ENCODE measurements at regions not wholly inside any gene's neighbourhood (a gene's known extent, or its start where the extent isn't known, plus 50 kb on each side); places are given as distances from the start of the nearest gene placed in this dataset.

GRCh38 chr13:78759704-78760103 lies 100.7 kb upstream of the OBI1 start:
- Histone ChIP-seq H3K27ac (ENCODE audit: low read depth, low read length) (no peak overlapping the region), H3K36me3 (ENCODE audit: control insufficient read depth in 2 of 3, insufficient read depth in 3 of 3, low read length in 3 of 3) (no peaks in the 10 kb centered on the region), H3K4me1 (ENCODE audit: control insufficient read depth in 2 of 2, insufficient read depth in 2 of 2, low read length in 2 of 2) (no peaks in the 10 kb centered on the region), H3K27me3 (ENCODE audit: control insufficient read depth in 2 of 2, insufficient read depth in 2 of 2, low read length in 2 of 2) (no peaks in the 10 kb centered on the region), H3K9me3 (ENCODE audit: control insufficient read depth in 2 of 3, low read length in 3 of 3) (no peaks in the 10 kb centered on the region), H3K4me3 (ENCODE audit: low read length) (no peak overlapping the region)
- H3K27ac Mint-ChIP-seq, result no peak overlapping the region
- no peaks in the 10 kb centered on the region for H3K9me3 Mint-ChIP-seq
- peaks cover 0 to 35% (median 6%) of the 10 kb centered on the region in 5 donors for H3K27me3 Mint-ChIP-seq
- CTCF ChIA-PET, result no interaction called here
- ATAC-seq (no peak), DNase-seq (no peak)
- H3K4me1 Mint-ChIP-seq, result no peaks in the 10 kb centered on the region
- H3K4me3 Mint-ChIP-seq, result no peak overlapping the region
- POLR2A ChIA-PET, result no interaction called here
- intact Hi-C loops (cut with micrococcal nuclease), result loop anchor here in 1 of 2 donors (5.0 kb wide), 1 partner anchor 622 kb away; no protein-coding TSS in a partner anchor
- H3K36me3 Mint-ChIP-seq, result no peaks in the 10 kb centered on the region

- Mint-ChIP-seq H3K4me3 (no peak overlapping the region), H3K27me3 (peaks cover 0 to 41% (median 11%) of the 10 kb centered on the region in 5 donors), H3K9me3 (no peaks in the 10 kb centered on the region), H3K4me1 (no peaks in the 10 kb centered on the region), H3K27ac (no peak overlapping the region), H3K36me3 (no peaks in the 10 kb centered on the region)
- ATAC-seq (no peak), DNase-seq (no peak)
- ChIA-PET CTCF (no interaction called here), POLR2A (no interaction called here)
- no peak overlapping the region for H3K4me3 ChIP-seq (ENCODE audit: low read length)
- no peaks in the 10 kb centered on the region for H3K27me3 ChIP-seq (ENCODE audit: control insufficient read depth in 2 of 2, insufficient read depth in 2 of 2, low read length in 2 of 2)
- H3K4me1 ChIP-seq (ENCODE audit: control insufficient read depth in 2 of 2, insufficient read depth in 2 of 2, low read length in 2 of 2), result no peaks in the 10 kb centered on the region
- H3K36me3 ChIP-seq (ENCODE audit: control insufficient read depth in 2 of 3, insufficient read depth in 3 of 3, low read length in 3 of 3), result no peaks in the 10 kb centered on the region
- H3K27ac ChIP-seq (ENCODE audit: low read depth, low read length), result no peak overlapping the region
- intact Hi-C loops (cut with micrococcal nuclease), result loop anchor here in 1 of 2 donors (5.0 kb wide), 1 partner anchor 621 kb away; no protein-coding TSS in a partner anchor
- no peaks in the 10 kb centered on the region for H3K9me3 ChIP-seq (ENCODE audit: control insufficient read depth in 2 of 3, low read length in 3 of 3)
Measured at GRCh38 chr13:78758549-78758948, 99.6 kb upstream of the OBI1 start.

GRCh38 chr13:78753435-78753834 lies 94.5 kb upstream of the OBI1 start:
- DNase-seq (no peak), ATAC-seq (no peak)
- H3K27me3 Mint-ChIP-seq, result peaks cover 0 to 49% (median 18%) of the 10 kb centered on the region in 5 donors
- ChIA-PET CTCF (no interaction called here), POLR2A (no interaction called here)
- H3K9me3 Mint-ChIP-seq, result peaks cover 0 to 2% (median 0%) of the 10 kb centered on the region in 11 donors
- Histone ChIP-seq H3K9me3 (ENCODE audit: control insufficient read depth in 2 of 3, low read length in 3 of 3) (no peaks in the 10 kb centered on the region), H3K36me3 (ENCODE audit: control insufficient read depth in 2 of 3, insufficient read depth in 3 of 3, low read length in 3 of 3) (no peaks in the 10 kb centered on the region), H3K4me3 (ENCODE audit: low read length) (no peak overlapping the region), H3K27me3 (ENCODE audit: control insufficient read depth in 2 of 2, insufficient read depth in 2 of 2, low read length in 2 of 2) (no peaks in the 10 kb centered on the region), H3K27ac (ENCODE audit: low read depth, low read length) (no peak overlapping the region), H3K4me1 (ENCODE audit: control insufficient read depth in 2 of 2, insufficient read depth in 2 of 2, low read length in 2 of 2) (no peaks in the 10 kb centered on the region)
- no peaks in the 10 kb centered on the region for H3K36me3 Mint-ChIP-seq
- no peaks in the 10 kb centered on the region for H3K4me1 Mint-ChIP-seq
- no peak overlapping the region for H3K27ac Mint-ChIP-seq
- H3K4me3 Mint-ChIP-seq, result no peak overlapping the region
- intact Hi-C loops (cut with micrococcal nuclease), result no loop called here

GRCh38 chr13:78750735-78751134 lies 91.8 kb upstream of the OBI1 start:
- ChIA-PET CTCF (interaction anchor here (0.6 kb wide), 1 partner anchor 1201 kb away, joined by 5 read pairs; no protein-coding TSS in a partner anchor), POLR2A (no interaction called here)
- ATAC-seq (no peak), DNase-seq (no peak)
- H3K27ac ChIP-seq (ENCODE audit: low read depth, low read length), result no peak overlapping the region
- Mint-ChIP-seq H3K9me3 (peaks cover 0 to 3% (median 0%) of the 10 kb centered on the region in 11 donors), H3K4me3 (no peak overlapping the region), H3K27ac (no peak overlapping the region), H3K36me3 (no peaks in the 10 kb centered on the region), H3K4me1 (no peaks in the 10 kb centered on the region), H3K27me3 (peaks cover 0 to 42% (median 13%) of the 10 kb centered on the region in 5 donors)
- no peaks in the 10 kb centered on the region for H3K9me3 ChIP-seq (ENCODE audit: control insufficient read depth in 2 of 3, low read length in 3 of 3)
- no peaks in the 10 kb centered on the region for H3K36me3 ChIP-seq (ENCODE audit: control insufficient read depth in 2 of 3, insufficient read depth in 3 of 3, low read length in 3 of 3)
- H3K27me3 ChIP-seq (ENCODE audit: control insufficient read depth in 2 of 2, insufficient read depth in 2 of 2, low read length in 2 of 2), result no peaks in the 10 kb centered on the region
- no peaks in the 10 kb centered on the region for H3K4me1 ChIP-seq (ENCODE audit: control insufficient read depth in 2 of 2, insufficient read depth in 2 of 2, low read length in 2 of 2)
- intact Hi-C loops (cut with micrococcal nuclease), result no loop called here
- H3K4me3 ChIP-seq (ENCODE audit: low read length), result no peak overlapping the region

- Mint-ChIP-seq H3K27ac (no peak overlapping the region), H3K27me3 (peaks cover 4 to 42% (median 24%) of the 10 kb centered on the region in 5 donors), H3K9me3 (peaks cover 0 to 3% (median 0%) of the 10 kb centered on the region in 11 donors), H3K36me3 (no peaks in the 10 kb centered on the region), H3K4me1 (no peaks in the 10 kb centered on the region), H3K4me3 (no peak overlapping the region)
- H3K36me3 ChIP-seq (ENCODE audit: control insufficient read depth in 2 of 3, insufficient read depth in 3 of 3, low read length in 3 of 3), result no peaks in the 10 kb centered on the region
- no peaks in the 10 kb centered on the region for H3K4me1 ChIP-seq (ENCODE audit: control insufficient read depth in 2 of 2, insufficient read depth in 2 of 2, low read length in 2 of 2)
- no peak overlapping the region for H3K27ac ChIP-seq (ENCODE audit: low read depth, low read length)
- ChIA-PET CTCF (no interaction called here), POLR2A (no interaction called here)
- H3K9me3 ChIP-seq (ENCODE audit: control insufficient read depth in 2 of 3, low read length in 3 of 3), result no peaks in the 10 kb centered on the region
- ATAC-seq (no peak), DNase-seq (no peak)
- no peak overlapping the region for H3K4me3 ChIP-seq (ENCODE audit: low read length)
- no peaks in the 10 kb centered on the region for H3K27me3 ChIP-seq (ENCODE audit: control insufficient read depth in 2 of 2, insufficient read depth in 2 of 2, low read length in 2 of 2)
- intact Hi-C loops (cut with micrococcal nuclease), result no loop called here
Measured at GRCh38 chr13:78743973-78744372, 85.0 kb upstream of the OBI1 start.

GRCh38 chr13:78742659-78743058 lies 83.7 kb upstream of the OBI1 start:
- Histone ChIP-seq H3K4me1 (ENCODE audit: control insufficient read depth in 2 of 2, insufficient read depth in 2 of 2, low read length in 2 of 2) (no peaks in the 10 kb centered on the region), H3K9me3 (ENCODE audit: control insufficient read depth in 2 of 3, low read length in 3 of 3) (no peaks in the 10 kb centered on the region), H3K36me3 (ENCODE audit: control insufficient read depth in 2 of 3, insufficient read depth in 3 of 3, low read length in 3 of 3) (no peaks in the 10 kb centered on the region), H3K4me3 (ENCODE audit: low read length) (no peak overlapping the region), H3K27me3 (ENCODE audit: control insufficient read depth in 2 of 2, insufficient read depth in 2 of 2, low read length in 2 of 2) (no peaks in the 10 kb centered on the region), H3K27ac (ENCODE audit: low read depth, low read length) (no peak overlapping the region)
- intact Hi-C loops (cut with micrococcal nuclease), result no loop called here
- Mint-ChIP-seq H3K27me3 (peaks cover 0 to 32% (median 21%) of the 10 kb centered on the region in 5 donors), H3K4me1 (no peaks in the 10 kb centered on the region), H3K4me3 (no peak overlapping the region), H3K36me3 (no peaks in the 10 kb centered on the region), H3K27ac (no peak overlapping the region), H3K9me3 (no peaks in the 10 kb centered on the region)
- ATAC-seq (no peak), DNase-seq (no peak)
- ChIA-PET POLR2A (no interaction called here), CTCF (no interaction called here)

GRCh38 chr13:78736142-78736541 lies 77.2 kb upstream of the OBI1 start:
- H3K4me1 ChIP-seq (ENCODE audit: control insufficient read depth in 2 of 2, insufficient read depth in 2 of 2, low read length in 2 of 2), result no peaks in the 10 kb centered on the region
- no peaks in the 10 kb centered on the region for H3K36me3 Mint-ChIP-seq
- H3K27me3 ChIP-seq (ENCODE audit: control insufficient read depth in 2 of 2, insufficient read depth in 2 of 2, low read length in 2 of 2), result no peaks in the 10 kb centered on the region
- peaks cover 12 to 23% (median 19%) of the 10 kb centered on the region in 5 donors for H3K27me3 Mint-ChIP-seq
- ATAC-seq (no peak), DNase-seq (no peak)
- no peaks in the 10 kb centered on the region for H3K4me1 Mint-ChIP-seq
- H3K4me3 ChIP-seq (ENCODE audit: low read length), result no peak overlapping the region
- H3K36me3 ChIP-seq (ENCODE audit: control insufficient read depth in 2 of 3, insufficient read depth in 3 of 3, low read length in 3 of 3), result no peaks in the 10 kb centered on the region
- POLR2A ChIA-PET, result no interaction called here
- no peaks in the 10 kb centered on the region for H3K9me3 ChIP-seq (ENCODE audit: control insufficient read depth in 2 of 3, low read length in 3 of 3)
- CTCF ChIA-PET, result no interaction called here
- no peak overlapping the region for H3K4me3 Mint-ChIP-seq
- no peak overlapping the region for H3K27ac ChIP-seq (ENCODE audit: low read depth, low read length)
- no peaks in the 10 kb centered on the region for H3K9me3 Mint-ChIP-seq
- intact Hi-C loops (cut with micrococcal nuclease), result no loop called here
- no peak overlapping the region for H3K27ac Mint-ChIP-seq

Measured in naive thymus-derived CD4-positive, alpha-beta T cell (primary cell).